GM12891 (cell line): ENCODE measurements at regions not wholly inside any gene's neighbourhood (a gene's known extent, or its start where the extent isn't known, plus 50 kb on each side); places are given as distances from the start of the nearest gene placed in this dataset.

Source experiments
- POLR2A ChIP-seq: IDR thresholded peaks from 2 replicates; pipeline ENCODE4 v1.6.1; 2011; ENCODE audit warnings: low read depth, low read length, control low read depth
- POLR2AphosphoS5 ChIP-seq: IDR thresholded peaks from 2 replicates; pipeline ENCODE4 v1.6.1; 2011; ENCODE audit warnings: low read depth, low read length, control low read depth
- POU2F2 ChIP-seq: IDR thresholded peaks from 2 replicates; pipeline ENCODE4 v1.6.1; 2011; ENCODE audit warnings: low read depth, mild to moderate bottlenecking, control low read depth, low read length, moderate library complexity

DNA sequence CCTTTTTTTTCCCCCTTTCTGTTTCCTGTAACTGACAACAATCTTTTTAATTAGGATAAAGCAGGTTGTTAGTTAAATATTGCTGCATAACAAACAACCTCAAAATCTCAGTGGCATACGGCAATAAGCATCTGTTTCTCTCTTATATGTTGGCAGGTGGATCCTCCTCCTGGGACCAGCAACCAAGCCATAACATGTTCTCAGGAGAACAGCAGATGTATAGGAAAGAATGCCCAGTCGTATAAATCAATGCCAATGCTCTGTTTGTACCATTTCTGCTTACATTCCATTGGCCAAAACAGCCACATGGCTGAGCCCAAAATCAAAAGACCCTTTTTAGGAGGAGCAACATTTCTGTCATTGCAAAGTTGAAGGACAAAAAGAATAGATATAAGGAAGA is 445.7 kb downstream of the AASDHPPT start:
- no peak for TF ChIP-seq POLR2A
- TF ChIP-seq POLR2AphosphoS5, result no peak
- TF ChIP-seq POU2F2, result no peak
